ENCODE measurements at regions not wholly inside any gene's neighbourhood (a gene's known extent, or its start where the extent isn't known, plus 50 kb on each side); places are given as distances from the start of the nearest gene placed in this dataset.

GRCh38 chr1:224874775-224875174, 54.7 kb upstream of the DNAH14 start:
- H3K27me3 ChIP-seq (replicated peaks) = no peaks in the 10 kb centered on the region
- H3K4me3 ChIP-seq (ENCODE audit: low read depth, low read length) = no peak overlapping the region
- in situ Hi-C loops (cut with HindIII; ENCODE audit: low pct_ligation_motif_present, low sequenced_read_pairs) = loop anchor here (25.0 kb wide), 1 partner anchor 362 kb away; no protein-coding TSS in a partner anchor
- DNase-seq = no peak
- H3K36me3 ChIP-seq (replicated peaks) = no peaks in the 10 kb centered on the region
- no peak overlapping the region for H3K27ac ChIP-seq
- TF ChIP-seq CTCF (IDR thresholded peaks at IDR 0.05; ENCODE audit: low read depth, low read length, missing control alignments) = no peak

- DNase-seq = peak; percentile 36
- no peak for TF ChIP-seq CTCF (IDR thresholded peaks at IDR 0.05; ENCODE audit: low read depth, low read length, missing control alignments)
- Histone ChIP-seq H3K27me3 (replicated peaks) (no peaks in the 10 kb centered on the region), H3K36me3 (replicated peaks) (no peaks in the 10 kb centered on the region), H3K27ac (no peak overlapping the region), H3K4me3 (ENCODE audit: low read depth, low read length) (no peak overlapping the region)
- in situ Hi-C loops (cut with HindIII; ENCODE audit: low pct_ligation_motif_present, low sequenced_read_pairs) = no loop called here
These were observed 50.2 kb upstream of the DNAH14 start for GRCh38 chr1:224879162-224879803.

Data from brain microvascular endothelial cell (primary cell).